Activated CD4-positive, CD25-positive, alpha-beta regulatory T cell treated with anti-CD3 and anti-CD28 coated beads, Interleukin-2, amount 50 U/mL, for 24 hours (primary cell): ENCODE measurements at regions not wholly inside any gene's neighbourhood (a gene's known extent, or its start where the extent isn't known, plus 50 kb on each side); places are given as distances from the start of the nearest gene placed in this dataset.

Source experiments
- ATAC-seq, 2 donors: fragments of 150-1000 bp; cut with Tn5 transposase; one replicate each; pipeline ENCODE4 v1.10.0; 2021; ENCODE audit warnings: mild to moderate bottlenecking in 1 of 2, moderate library complexity in 1 of 2

- no peak for ATAC-seq
These were observed 104.2 kb upstream of the DRD2 start for GRCh38 chr11:113579292-113579940.

- ATAC-seq = no peak
These were observed 103.6 kb upstream of the DRD2 start for GRCh38 chr11:113578715-113579250.

DNA sequence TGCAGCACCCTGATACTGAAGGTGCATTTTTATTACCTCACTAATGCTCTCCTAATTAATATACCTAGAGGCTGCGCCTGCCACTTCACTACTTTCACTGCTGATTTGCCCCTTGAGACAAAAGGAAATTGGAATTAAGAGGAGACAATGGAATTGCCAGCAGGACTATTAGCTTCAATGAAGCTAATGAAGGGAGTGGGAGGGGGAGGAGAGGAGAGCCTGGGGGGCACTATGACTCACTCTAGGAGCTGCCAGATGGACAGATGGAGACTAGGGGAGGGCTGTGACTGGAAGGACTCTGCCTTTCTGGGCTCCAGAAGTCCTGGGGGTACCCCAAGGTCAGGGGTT is 102.8 kb upstream of the DRD2 start:
- ATAC-seq = no peak

DNA sequence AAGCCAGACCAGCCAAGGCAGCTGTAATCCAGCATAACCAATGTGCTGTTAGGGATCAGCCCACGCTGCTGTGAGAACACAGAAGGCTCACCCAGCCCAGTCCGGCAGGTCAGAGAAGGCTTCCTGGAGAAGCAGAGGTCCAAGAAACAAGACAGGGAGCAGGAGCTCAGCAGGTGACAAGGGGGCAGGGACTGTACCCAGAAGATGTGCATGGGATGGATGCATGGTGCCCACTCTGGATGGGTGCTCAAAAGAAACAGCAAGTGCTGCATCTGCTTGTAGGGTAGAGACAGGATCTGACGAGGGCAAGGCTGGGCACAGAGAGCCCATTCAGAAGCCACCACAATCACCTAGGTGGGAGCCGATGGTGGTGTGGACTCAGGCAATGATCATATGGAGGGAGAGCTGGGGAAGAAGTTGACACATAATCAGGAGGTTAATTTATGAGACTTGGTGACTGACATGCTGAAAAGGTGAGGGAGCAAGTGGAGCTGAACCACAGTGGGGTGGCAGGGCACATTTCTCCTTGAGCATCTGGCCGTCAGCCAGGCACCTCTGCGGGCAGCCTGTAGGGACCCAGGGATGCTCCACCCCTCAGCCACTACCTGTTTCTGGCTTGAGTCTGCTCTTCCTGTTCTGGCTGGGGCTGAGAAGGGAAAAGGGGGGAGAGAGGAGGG is 102.3 kb upstream of the DRD2 start:
- ATAC-seq = no peak

DNA sequence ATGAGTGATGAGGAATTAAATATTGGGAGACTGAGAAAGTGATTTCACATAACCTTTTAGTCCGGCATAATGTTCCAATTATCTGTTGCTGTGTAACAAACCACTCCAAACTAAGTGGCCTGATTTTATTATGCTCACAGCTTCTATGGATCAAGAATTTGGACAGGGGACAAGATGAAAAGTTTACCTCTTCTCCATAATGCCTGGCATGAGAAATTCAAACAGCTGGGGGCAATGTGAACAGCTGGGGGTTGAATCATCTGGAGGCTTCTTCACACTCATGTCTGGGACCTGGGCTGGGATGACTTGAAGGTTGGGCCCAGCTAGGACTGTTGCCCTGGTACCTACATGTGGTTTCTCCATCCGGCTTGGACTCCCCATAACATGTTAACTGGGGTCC is 99.4 kb upstream of the DRD2 start:
- no peak for ATAC-seq

DNA sequence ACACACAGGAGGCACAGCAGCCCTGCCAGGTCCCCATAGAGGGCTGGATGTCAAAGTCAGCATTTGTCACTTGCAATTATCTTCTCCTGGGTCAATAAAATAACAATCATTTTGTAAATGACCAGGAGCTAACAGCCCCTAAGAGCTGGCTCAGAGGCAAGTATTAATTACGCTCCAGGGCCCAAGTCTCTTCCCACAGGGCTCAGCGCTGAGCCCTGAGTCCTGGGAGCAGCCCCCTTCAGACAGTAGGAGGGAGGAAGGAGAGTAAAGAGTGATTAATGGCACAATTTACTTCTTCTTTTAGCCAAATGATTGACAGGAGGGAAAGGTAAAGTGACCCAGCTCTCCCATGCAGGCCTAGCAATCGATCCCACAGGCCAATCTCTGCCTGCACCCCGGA is 99.0 kb upstream of the DRD2 start:
- no peak for ATAC-seq

- no peak for ATAC-seq
These were observed 97.0 kb upstream of the DRD2 start for GRCh38 chr11:113572136-113572735.

GRCh38 chr11:113571531-113571930 is 96.3 kb upstream of the DRD2 start:
- ATAC-seq = no peak

- no peak for ATAC-seq
These were observed 95.7 kb upstream of the DRD2 start for GRCh38 chr11:113570906-113571305.

DNA sequence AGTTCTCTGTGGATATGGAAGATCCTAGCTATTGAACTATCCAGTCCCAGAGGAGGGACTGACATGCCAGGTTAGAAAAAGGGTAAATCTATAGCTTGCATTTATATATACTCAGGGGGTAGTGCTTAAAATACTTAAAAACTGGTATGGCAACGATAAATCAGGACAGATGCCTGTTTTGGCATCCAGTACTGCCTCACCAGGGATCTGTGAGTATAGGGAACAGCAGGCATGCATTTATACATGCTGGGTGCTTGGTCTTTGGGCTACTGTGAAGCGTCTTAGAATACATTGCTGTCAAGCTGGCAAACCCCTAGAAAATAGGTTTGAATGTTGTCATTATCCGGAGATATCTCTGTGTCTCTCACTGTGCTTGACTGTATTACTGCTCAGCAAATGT is 94.2 kb upstream of the DRD2 start:
- no peak for ATAC-seq

DNA sequence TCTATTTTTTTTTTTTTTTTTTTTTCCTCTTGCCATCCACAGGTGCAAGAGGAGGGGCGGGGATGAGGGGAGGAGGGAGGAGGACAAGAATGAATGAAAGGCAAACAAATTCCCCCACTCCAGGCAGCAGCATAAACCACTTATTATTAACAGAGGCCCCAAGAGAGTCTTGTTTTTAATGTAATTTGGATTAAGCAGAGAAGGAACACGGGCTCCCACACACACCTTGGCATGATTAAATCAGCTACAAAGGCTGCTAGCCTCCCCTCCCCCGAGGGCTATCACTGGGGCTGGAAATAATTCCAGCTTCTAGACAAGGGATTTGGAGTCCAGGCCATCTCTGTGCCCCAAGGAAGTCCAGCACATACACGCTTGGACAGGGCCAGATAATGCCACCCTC is 93.4 kb upstream of the DRD2 start:
- ATAC-seq = no peak

DNA sequence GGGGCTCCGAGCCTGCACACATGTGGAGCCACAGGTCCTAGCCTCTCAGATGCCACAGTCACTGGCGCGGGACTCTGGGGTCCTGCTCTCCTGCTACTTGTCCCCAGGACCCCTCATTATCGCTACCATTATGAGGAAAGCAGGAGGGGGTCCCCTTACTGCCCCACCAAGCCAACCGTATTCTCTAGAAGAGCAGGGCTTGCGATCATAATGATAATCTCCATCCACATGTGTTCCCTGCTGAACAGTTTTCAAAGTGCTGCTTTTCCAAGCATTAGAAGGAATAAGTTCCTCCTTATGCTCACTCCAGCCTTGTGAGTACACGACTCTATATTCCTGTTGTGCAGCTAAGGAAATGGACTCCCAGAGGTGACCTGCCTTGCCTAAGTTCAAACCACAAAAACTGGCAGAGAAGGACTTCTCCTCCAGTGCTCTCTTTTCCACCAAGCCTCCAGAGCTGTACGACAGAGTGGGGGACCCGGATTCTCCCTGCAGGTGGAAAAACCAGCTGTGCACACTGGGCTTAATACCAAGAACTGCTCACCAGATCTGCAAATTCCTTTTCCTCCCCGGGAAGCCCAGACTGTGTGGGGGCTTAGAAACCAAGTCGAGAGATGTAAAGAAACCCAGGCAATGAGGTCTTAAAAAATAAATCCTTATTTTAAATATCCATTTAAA is 92.8 kb upstream of the DRD2 start:
- no peak for ATAC-seq

GRCh38 chr11:113567097-113567496 is 91.9 kb upstream of the DRD2 start:
- ATAC-seq = no peak

DNA sequence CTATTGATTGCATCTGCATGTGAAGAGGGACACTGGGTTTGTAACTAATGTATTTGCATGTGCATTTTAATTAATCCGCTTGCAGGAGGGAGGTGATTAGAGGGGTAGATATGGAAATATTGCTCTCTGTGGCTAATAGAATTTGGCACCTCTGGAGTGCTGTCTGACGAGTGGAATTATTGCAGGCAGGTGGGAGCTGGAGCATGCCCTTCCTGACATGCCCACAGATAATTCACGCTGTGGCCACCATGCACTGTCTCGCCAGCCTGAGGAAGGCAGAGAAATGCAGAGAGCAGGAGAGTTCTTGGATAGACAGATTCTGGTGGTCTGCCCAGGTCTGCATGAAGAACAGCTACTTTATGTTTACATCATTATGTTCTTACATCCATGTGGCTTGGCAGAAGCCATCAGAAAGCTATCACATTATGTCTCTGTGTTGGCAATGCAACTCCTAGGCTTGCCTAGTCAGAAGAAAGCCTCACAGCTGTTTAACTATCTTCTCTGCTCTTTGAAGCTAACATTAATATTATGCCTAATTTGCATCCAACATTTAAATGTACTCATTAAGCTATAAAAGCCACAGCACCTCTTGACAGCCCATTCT is 89.4 kb upstream of the DRD2 start:
- ATAC-seq = no peak

- ATAC-seq = no peak
These were observed 88.7 kb upstream of the DRD2 start for GRCh38 chr11:113563766-113564526.

GRCh38 chr11:113562981-113563461 is 87.8 kb upstream of the DRD2 start:
- ATAC-seq = peak; percentile 80 to 86

- ATAC-seq = peak in 1 of 2 donors; percentile 28
These were observed 87.4 kb upstream of the DRD2 start for GRCh38 chr11:113562576-113562975.

DNA sequence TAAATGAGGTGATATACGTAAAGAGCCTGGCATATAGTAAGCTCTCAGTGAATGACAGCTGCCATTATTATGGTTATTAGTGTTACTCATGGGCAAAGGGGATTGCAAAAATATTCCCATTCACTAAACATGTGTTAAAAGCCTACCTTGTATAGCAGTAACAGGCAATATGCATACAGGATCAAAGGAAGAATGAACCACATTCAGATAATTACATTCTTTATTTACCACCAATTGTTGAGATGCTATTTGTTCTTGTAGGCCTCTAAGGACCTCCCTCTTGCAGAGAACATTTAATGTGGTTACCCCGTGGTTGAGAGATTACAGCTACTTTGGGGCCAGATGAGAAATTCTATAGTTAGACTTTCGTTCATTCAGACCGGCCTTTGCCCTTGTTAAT is 82.7 kb upstream of the DRD2 start:
- ATAC-seq = no peak

DNA sequence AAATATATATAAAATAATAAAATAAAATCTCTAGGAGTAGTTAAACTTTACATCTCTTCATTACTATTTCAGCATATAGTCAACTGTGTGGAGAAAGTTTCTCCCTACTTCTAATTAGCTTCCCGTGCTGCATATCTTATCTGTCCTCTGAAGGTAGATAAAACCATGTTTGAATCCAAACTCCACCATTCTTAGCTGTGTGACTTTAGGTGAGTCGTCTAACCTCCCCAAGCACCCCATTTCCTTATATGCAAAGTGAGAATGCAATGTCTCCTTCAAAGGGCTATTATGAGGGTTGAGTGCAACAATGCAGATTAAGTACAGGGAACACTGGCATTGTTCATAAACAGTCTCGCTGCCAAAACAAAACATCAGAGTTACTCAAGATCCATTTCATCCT is 80.8 kb upstream of the DRD2 start:
- no peak for ATAC-seq

- no peak for ATAC-seq
These were observed 79.9 kb upstream of the DRD2 start for GRCh38 chr11:113555071-113555619.

GRCh38 chr11:113554526-113554925 is 79.3 kb upstream of the DRD2 start:
- ATAC-seq = no peak

GRCh38 chr11:113553915-113554314 is 78.7 kb upstream of the DRD2 start:
- ATAC-seq = no peak
